Dedifferentiated amniotic fluid mesenchymal stem cell (primary cell): ENCODE measurements at regions not wholly inside any gene's neighbourhood (a gene's known extent, or its start where the extent isn't known, plus 50 kb on each side); places are given as distances from the start of the nearest gene placed in this dataset.
A peak's percentile ranks its signal among the peaks of the same experiment; 100 is the strongest.
"Not testable (repeated sequence)": the region's sequence is repeated elsewhere in the genome, so short reads cannot be mapped to it uniquely, and the experiment has no call there.

Source experiments
- DNase-seq: peaks from one replicate; pipeline ENCODE4 v3.0.0-alpha.2; 2016; ENCODE audit errors: extremely low spot score

DNA sequence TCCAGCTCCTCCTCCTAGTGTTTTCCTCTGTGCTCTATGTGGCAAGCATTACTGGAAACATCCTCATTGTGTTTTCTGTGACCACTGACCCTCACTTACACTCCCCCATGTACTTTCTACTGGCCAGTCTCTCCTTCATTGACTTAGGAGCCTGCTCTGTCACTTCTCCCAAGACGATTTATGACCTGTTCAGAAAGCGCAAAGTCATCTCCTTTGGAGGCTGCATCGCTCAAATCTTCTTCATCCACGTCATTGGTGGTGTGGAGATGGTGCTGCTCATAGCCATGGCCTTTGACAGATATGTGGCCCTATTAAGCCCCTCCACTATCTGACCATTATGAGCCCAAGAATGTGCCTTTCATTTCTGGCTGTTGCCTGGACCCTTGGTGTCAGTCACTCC, 64.0 kb downstream of the OR4F15 start:
- DNase-seq, result not testable (repeated sequence)

DNA sequence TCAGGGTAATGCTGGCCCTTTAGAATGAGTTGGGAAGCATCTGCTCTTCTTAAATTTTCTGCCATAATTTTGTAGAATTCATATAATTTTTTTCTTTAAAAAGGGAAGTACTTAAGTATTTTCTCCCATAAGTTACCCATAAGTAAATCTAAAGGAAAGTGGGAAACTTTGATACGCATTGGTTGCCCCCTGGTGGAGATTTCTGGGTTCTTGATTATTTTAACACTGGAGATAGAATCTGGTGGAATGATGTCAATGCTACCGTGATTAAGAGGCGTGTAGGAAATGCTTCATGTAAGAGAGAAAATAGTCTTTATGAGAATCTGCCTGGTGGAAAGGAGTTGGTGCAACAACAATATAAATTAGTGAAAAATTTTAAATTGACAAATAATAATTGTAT, 65.6 kb downstream of the OR4F15 start:
- not testable (repeated sequence) for DNase-seq

DNA sequence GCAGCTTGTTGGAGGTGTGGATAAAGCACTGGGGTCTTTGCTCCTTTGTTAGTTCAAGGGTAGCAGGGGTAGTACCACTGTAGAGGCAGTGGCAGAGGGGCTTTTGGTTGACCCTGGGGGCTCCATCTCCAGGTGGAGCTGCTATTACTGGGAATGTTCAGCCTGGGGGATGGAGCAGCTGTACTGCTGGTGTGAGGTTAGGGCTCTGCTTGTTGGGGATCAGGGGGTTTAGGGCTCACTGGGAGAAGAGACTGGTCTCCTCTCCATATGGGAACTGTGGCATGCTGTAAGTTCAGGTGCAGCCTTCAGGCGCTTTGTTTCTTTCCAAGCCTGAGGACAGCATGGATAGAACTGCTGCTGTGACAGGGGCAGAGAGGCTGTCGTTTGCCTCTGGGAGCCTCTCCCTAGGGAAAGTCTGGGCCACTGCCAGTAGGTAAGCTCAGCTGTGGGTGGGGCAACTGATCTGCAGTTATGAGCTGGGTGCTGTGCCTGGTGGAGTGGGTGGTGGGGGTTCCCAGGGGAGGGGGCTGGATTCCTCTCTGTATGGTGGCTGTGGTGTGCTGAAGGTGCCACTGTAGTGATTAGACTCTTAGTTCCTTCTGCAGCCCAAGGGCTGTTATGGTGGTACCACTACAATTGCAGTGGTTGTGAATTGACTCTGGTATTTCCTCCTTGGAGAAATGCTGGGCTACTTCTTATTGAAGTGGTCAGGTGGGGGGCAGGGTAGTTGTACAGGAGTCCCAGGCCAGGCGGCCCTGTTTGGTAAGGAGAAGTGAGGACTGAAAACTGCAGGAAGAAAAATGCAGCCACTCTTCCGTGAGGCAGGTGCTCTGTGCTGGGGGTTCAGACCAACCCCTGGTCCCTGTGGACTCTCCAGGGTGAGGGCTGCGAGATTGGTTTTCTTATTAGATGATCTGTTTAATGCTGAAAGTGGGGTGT, 100.6 kb downstream of the OR4F15 start:
- DNase-seq, result not testable (repeated sequence)

DNA sequence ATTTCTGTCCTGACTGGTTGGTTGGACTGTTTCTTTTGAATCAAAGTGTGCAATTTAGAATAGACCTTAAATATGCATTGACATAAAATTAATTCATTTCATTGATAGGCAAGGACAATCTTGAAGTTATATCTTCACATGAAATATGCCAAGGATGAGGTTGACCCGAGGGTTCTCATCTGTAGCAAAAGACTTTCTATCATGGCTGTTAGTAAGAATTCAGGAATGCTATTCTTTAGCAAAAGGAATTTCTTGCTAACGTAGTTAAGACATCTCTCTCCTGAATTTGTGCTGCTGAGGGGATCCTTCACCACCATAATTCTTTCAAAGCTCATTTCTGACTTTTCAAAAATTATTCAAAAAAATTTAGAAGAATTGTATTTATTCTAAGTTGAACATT, 112.6 kb downstream of the OR4F15 start:
- not testable (repeated sequence) for DNase-seq

DNA sequence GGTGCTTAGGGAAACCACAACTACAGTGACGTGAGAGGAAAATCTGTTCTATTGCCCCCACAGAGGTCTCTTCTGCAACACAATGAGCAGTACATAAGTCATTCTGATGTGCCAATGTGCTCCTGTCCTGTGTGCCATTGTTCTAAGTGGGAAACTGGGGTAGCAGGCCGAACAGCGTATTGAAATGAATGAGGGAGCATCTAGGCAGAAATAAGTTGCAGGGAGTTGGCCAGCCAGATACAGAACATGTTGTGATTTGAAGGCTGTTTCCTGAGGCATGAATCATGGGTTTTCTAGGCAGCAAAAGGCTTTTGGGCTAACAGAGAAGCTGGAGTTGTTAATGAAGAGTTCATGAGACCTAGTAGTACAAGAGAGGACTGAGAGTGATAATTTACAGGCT, 122.5 kb downstream of the OR4F15 start:
- not testable (repeated sequence) for DNase-seq

DNA sequence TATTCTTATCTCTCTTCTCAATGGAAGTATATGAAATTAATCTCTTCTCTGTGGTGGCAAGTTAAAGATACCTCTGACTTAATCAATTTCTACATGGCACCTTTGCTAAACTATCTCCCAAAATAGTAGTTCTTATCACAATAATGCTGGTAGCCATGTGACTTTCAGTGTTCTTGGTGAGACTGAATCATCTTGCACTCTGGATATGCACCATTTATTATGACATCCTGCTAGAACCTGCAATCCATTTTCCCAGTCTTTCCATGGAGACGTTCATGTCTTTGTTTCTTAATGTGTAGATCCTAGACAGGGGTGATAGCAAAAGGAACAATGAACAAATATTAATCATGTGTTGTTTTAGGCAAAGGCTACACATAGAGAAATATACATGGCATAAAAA, 125.4 kb downstream of the OR4F15 start:
- not testable (repeated sequence) for DNase-seq

DNA sequence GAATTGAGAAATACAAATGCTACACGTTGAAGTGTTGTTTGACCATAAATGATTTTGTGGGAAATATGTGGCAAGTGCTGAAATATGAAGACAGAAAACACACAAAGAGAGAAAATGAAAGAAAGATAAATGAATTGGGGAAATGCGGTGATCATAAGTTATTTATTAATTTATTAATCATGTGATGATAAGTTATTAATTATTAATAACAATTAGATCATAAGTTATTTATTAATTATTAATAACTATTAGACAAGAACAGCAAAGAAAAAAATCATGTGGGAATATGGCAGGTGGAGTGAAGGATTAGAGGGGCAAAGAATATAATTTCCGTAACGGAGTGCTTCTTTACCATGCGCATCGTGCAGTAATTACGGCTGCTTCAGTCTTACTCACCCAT, 126.6 kb downstream of the OR4F15 start:
- not testable (repeated sequence) for DNase-seq

DNA sequence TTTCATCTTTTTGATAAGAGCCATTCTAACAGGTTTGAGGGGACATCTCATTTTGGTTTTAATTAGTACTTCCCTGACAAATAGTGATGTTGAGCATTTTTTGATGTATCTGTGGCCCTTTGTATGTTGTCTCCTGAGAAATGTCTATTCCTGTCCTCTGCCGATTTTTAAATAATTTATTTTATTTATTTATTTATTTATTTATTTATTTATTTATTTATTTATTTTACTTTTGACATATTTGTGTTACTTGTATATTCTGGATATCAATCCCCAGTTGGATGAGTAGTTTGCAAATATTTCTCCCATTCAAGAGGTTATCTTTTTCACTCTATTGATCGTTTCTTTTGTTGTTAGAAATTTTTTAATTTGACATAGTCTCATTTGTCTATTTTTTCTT, 133.9 kb downstream of the OR4F15 start:
- DNase-seq, result not testable (repeated sequence)

DNA sequence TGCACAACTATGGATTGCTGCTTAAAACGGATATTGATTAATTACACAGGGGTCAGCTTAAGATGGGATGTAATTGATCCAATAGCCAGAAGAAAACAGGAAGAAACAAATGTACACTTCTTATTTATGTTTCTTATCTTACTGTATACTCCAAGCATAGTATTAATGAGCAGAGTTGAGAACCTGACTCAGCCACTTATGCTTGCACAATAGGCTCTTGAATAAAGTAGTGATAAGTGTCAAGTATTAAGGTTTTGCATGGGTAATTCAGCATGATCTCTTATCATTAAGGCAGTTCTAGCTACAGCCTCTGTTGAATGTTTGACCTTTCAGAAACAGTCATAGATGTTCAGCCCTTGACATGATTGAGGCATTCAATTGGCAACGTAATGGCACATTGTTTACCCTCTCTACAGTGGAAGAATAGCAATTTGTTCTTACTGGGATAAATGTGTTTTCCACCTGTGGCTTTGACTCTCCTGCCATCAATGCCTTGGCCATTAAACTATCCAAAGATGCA, 136.5 kb downstream of the OR4F15 start:
- not testable (repeated sequence) for DNase-seq

DNA sequence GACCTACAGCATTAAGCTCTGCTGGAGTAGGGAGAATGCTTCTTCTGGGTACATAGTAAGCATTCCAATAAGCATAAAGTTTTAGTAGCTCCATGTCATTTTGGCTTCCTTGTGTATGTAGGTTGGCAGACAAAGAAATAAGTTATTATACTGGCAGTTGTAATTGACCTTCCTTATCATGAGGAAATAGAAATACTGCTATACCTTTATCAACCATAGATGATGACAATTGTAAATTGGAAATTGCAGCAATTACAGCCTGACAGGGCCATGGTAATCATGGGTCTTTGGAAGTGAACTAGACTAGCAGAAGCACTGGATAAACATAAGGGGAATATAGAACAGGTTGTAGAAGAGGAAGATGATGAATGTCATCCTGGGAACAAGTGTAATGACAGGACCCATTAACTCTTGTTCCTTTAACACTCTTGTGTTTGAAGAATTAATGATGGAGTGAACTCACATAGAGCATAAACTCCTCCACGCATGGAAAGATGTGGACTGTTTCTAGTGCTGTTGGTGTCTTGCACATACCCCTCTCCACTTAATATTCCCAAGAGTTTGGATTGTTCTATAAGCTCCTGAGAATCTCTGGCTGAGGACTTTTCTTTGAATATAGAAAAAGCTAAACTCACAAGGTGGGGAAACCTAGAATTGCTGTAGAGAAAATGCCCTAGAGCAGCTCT, 137.5 kb downstream of the OR4F15 start:
- peak; percentile 14 for DNase-seq

DNA sequence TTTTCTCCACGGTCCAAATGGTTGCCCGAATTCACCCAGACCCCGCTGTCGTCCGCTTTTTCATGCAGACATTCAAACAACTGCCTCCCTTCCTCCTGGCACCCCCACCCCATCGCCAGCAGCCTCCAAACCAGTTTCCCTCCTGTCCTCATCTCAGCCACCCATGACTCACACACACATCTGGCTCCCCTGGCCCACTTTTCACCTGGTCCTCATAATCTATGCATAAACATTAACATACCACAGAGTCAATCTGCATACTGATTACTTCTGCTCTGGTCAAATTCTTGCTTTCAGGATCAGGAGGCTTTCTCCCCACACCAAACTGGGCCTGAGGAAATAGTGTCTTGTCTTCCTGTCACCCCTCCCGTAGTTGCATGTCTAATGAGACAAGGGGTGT, 142.0 kb downstream of the OR4F15 start:
- DNase-seq, result not testable (repeated sequence)

DNA sequence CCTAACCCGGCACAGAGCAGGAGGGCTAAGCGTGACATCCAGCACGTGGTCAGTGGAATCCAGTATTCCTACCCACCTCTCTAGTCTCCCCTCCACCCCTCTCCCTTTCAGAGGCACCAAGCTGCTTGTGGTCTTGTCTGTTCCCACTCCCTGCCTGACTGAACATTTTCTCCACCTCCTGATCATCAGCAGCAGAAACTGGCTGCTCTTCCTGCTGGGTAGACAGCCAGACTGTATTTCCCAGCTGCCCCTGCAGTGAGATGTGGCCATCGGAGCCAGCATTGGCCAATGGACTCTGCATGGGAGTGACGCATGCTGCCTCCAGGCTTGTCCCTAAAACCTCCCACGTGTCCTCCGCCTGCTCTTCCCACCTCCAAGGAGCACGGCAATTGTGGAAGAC, 143.8 kb downstream of the OR4F15 start:
- not testable (repeated sequence) for DNase-seq

DNA sequence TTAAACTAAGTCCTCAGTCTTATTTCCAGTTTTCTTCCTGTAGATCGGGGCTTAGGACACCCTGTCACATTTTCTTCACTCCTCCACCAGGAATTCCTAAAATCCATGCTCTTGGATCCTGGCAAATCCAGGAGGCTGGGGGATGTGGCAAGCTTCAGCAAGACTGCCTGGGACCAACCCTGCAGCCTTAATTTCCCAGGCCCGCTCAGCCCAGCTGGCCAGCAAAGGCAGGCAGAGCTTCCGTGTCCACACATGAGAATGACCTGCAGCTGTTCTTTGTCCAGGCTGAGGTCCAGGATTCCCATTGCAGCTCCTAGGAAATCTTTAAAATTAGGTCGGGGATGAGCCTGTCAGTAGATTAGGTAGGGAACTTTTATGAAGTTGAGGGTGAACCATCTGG, 146.7 kb downstream of the OR4F15 start:
- not testable (repeated sequence) for DNase-seq

DNA sequence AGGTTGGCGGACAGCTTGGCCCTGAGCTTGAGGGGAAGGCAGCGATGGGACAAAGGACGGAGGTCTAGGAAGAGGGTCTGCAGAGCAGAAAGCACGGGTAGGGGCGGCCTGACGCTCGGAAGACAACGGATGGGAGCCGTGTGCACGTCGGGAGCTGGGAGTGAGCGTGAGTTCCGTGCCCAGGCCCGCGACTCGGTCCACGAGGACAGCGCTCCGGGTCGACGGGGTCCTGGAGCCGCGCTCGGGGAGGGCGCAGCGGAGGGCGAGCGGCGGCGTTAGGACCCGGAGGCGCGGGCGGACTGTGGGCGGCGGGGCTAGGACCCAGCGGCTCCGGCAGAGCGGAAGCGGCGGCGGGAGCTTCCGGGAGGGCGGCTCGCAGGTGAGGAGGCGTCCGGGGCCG, 149.3 kb downstream of the OR4F15 start:
- DNase-seq, result not testable (repeated sequence)

DNA sequence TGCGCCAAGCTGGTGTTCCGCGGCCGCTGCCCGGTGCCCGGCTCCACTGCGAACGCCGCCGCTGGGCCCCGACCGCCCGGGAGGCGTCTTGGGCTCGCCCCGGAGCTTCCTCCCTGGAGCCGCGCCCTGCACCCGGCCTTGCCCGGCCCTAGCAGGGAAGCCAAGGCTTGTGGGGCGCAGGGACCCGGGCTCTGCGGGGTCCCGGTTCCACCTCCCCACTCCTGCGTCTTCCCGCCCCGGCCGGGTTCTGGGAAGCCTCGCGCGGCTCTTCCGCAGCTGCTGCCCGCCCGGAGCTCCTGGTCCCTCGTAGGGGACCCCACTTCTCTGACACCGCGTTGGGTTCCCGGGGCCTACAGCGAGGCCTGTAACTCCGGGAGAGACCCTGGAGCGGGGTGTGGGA, 149.8 kb downstream of the OR4F15 start:
- DNase-seq, result not testable (repeated sequence)

DNA sequence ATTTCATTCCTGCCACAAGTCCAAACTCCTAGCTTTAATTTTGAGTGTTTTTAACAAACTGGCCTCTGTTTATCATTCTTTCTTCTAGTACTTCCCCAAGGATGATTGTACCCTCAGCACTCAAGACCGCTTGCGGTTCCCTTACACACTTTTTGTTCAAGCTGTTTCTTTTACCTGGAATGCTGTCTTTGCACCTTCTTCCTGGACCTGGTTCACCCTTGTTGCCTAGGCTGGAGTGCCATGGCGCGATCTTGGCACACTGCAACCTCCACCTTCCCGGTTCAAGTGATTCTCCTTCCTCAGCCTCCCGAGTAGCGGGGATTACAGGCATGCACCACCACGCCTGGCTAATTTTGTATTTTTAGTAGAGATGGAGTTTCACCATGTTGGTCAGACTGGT, 151.7 kb downstream of the OR4F15 start:
- not testable (repeated sequence) for DNase-seq

DNA sequence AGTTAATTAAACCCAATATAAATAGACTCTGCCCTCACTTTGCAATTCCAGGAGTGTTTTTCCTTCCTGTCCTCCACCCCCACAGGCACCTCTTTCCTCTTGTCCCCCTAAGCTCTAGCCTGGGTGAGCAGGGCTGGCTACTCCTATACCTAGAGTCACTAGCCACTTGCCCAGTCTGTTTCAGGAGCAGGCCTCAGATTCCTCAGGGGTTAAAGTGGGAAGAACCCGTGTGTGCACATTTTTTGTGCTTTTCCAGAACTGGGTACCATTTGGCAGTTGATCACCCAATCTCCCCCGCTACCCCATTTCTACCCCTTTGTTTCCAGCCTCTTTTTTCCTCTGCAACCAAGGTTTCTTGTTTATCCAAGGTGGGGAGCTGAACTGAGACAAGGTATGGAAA, 153.4 kb downstream of the OR4F15 start:
- DNase-seq, result not testable (repeated sequence)

DNA sequence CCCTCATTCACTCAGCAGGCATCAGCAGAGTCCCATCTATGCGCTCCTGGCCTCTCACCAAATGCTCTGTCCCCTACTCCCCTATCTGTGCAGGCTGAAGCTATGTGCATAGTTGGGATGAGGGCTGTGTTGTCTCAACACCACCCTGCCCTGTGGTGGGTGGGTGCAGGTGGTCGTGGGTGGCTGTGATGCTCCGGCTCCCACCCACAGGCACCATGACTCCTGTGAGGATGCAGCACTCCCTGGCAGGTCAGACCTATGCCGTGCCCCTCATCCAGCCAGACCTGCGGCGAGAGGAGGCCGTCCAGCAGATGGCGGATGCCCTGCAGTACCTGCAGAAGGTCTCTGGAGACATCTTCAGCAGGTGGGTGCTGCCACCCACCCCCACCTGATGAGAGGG, 153.9 kb downstream of the OR4F15 start:
- DNase-seq, result not testable (repeated sequence)

DNA sequence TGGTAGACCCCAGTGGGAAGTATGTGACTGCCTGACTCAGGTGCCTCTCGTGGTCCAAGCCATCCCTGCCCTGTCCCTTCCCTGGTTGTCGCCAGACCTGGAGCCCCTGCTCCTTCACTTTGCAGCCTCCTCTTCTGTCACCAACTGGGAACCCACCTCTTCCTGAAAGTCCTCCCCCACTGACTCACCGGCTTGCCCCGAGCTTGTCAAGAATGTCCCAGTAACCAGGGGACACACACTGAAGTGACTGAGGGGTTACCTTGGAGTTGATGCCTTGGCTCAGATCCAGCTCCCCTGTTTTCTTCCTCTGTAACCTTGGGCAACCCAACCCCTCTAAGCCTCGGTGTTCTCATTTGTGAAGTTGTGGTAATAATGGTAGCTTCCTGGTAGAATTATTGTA, 155.4 kb downstream of the OR4F15 start:
- not testable (repeated sequence) for DNase-seq

DNA sequence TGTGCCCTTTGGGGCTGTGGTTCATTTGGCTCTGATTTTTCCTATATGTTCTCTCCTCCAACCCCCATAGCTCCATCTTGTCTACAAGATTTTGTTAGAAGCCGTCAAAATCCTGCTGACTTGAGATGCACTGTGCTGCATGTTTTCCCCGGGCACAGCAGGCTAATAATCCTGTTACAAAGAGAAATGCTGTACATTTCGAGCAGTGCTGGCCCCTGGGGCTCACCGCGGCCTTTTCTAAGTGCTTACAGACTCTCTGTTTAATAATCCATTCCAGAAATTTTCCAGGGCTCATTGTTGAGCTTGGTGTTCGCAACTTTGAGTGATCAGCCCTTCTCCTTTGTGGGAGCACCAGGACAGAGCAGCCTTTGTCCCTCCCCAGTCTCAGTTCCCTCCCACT, 158.6 kb downstream of the OR4F15 start:
- DNase-seq, result not testable (repeated sequence)

DNA sequence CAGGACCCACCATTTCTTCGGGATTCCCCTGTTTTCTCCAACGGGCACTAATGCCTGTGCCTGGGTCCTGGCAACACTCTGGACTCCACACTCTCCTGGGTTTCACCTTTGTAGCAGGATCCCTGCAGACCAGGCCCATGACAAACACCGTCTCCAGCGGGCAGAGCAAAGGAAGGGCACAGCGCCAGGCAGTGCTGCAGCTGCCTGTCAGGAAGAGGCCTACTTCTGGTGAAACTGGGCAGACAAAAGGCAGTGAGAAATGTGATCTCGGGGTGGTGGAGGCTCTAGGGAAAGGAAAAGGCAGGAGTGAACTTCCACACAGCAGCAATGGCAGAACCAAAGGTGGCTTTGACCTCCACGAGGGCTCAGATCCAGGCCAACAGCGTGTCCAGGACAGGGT, 165.3 kb downstream of the OR4F15 start:
- DNase-seq, result not testable (repeated sequence)

DNA sequence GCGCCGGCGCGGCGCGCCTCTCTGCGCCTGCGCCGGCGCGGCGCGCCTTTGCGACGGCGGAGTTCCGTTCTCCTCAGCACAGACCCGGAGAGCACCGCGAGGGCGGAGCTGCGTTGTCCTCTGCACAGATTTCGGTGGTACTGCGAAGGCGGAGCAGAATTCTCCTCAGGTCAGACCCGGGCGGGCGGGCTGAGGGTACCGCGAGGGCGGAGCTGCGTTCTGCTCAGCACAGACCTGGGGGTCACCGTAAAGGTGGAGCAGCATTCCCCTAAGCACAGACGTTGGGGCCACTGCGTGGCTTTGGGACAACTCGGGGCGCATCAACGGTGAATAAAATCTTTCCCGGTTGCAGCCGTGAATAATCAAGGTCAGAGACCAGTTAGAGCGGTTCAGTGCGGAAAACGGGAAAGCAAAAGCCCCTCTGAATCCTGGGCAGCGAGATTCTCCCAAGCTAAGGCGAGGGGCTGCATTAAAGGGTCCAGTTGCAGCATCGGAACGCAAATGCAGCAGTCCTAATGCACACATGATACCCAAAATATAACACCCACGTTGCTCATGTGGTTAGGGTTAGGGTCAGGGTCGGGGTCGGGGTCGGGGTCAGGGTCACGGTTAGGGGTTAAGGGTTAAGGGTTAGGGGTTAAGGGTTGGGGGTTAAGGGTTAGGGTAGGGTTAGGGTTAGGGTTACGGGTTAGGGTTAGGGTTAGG, 168.4 kb downstream of the OR4F15 start:
- DNase-seq, result peak; percentile 18
